ENCODE measurements at regions not wholly inside any gene's neighbourhood (a gene's known extent, or its start where the extent isn't known, plus 50 kb on each side); places are given as distances from the start of the nearest gene placed in this dataset.

DNA sequence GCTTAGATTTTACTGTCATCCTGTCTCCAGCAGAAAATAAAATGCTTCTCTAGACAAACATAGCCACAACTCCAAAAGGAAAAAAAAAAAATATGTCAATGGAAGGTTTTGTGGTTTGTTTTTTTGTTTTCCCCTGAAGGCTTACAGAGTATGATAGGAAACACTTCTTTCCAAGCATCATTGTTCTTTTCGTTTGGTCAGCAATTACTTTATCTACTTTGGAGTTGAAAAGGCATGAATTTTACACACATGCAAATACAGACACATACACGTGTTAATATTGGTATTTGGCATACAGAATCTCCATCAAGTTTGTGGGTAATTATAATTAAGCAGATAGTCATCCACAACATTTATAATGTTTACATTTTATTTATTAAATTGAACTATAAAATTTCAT, 496.9 kb upstream of the MBL2 start:
- intact Hi-C loops (cut with DNase I, micrococcal nuclease): no loop called here
- H3K9me3 ChIP-seq: no peaks in the 10 kb centered on the region
- ATAC-seq (no peak), DNase-seq (no peak)
- no peak for TF ChIP-seq CTCF (IDR thresholded peaks at IDR 0.05)
- no peaks in the 10 kb centered on the region for H3K36me3 ChIP-seq (ENCODE audit: low read depth)
- H3K4me1 ChIP-seq (ENCODE audit: low read depth): no peaks in the 10 kb centered on the region
- H3K4me3 ChIP-seq: no peak overlapping the region

GRCh38 chr10:53260213-53260612, 487.6 kb upstream of the MBL2 start:
- no peak for TF ChIP-seq CTCF (IDR thresholded peaks at IDR 0.05)
- no peaks in the 10 kb centered on the region for H3K36me3 ChIP-seq (ENCODE audit: low read depth)
- H3K9me3 ChIP-seq: no peaks in the 10 kb centered on the region
- intact Hi-C loops (cut with DNase I, micrococcal nuclease): no loop called here
- no peak overlapping the region for H3K4me3 ChIP-seq
- no peaks in the 10 kb centered on the region for H3K4me1 ChIP-seq (ENCODE audit: low read depth)
- ATAC-seq (no peak), DNase-seq (no peak)

DNA sequence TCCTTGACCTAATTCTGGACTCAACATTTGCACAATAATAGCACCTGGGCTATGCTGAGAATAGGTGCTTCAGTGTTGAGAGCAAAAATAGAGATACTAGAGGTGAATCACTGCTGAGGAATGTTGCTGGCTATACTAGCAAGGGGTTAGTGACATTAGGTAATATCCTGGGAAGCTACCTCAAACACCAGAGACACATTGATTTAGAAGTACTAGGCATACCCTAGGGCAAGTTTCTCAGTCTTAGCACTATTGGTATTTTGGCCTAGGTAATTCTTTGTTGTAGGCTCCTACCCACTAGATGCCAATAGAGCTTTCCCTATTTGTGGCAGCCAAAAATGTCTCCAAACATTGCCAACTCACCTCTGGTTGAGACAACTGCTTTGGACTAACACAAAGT, 484.0 kb upstream of the MBL2 start:
- no peak for DNase-seq
- H3K4me1 ChIP-seq (ENCODE audit: low read depth): no peaks in the 10 kb centered on the region
- ATAC-seq: no peak
- H3K9me3 ChIP-seq: no peaks in the 10 kb centered on the region
- no peak overlapping the region for H3K4me3 ChIP-seq
- H3K36me3 ChIP-seq (ENCODE audit: low read depth): no peaks in the 10 kb centered on the region
- intact Hi-C loops (cut with DNase I, micrococcal nuclease): no loop called here
- no peak for TF ChIP-seq CTCF (IDR thresholded peaks at IDR 0.05)

- H3K9me3 ChIP-seq: no peaks in the 10 kb centered on the region
- H3K36me3 ChIP-seq (ENCODE audit: low read depth): no peaks in the 10 kb centered on the region
- intact Hi-C loops (cut with DNase I, micrococcal nuclease): no loop called here
- H3K4me3 ChIP-seq: no peak overlapping the region
- ATAC-seq: no peak
- no peak for DNase-seq
- H3K4me1 ChIP-seq (ENCODE audit: low read depth): no peaks in the 10 kb centered on the region
- no peak for TF ChIP-seq CTCF (IDR thresholded peaks at IDR 0.05)
Observed at GRCh38 chr10:53255661-53256205, 483.1 kb upstream of the MBL2 start.

DNA sequence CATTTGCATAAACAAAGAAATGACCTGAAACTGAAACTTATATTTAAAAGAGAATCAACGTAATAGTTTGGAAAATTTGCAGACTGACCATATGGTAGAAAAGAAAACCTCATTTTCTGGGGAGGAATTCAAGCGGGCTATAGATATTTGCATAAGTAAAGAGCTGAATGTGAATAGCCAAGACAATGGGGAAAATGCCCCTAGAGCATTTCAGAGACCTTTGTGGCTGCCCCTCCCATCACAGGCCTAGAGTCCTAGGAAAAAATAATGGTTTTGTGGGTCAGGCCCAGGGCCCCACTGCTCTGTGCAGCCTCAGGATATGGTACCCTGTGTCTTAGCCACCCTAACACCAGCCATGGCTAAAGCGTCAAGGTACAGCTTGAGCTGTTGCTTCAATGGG, 480.6 kb upstream of the MBL2 start:
- DNase-seq: no peak
- Histone ChIP-seq H3K4me3 (no peak overlapping the region), H3K9me3 (no peaks in the 10 kb centered on the region), H3K36me3 (ENCODE audit: low read depth) (no peaks in the 10 kb centered on the region), H3K4me1 (ENCODE audit: low read depth) (no peaks in the 10 kb centered on the region)
- ATAC-seq: no peak
- no peak for TF ChIP-seq CTCF (IDR thresholded peaks at IDR 0.05)
- intact Hi-C loops (cut with DNase I, micrococcal nuclease): no loop called here

GRCh38 chr10:53239873-53240272, 467.3 kb upstream of the MBL2 start:
- Histone ChIP-seq H3K4me3 (no peak overlapping the region), H3K36me3 (ENCODE audit: low read depth) (no peaks in the 10 kb centered on the region), H3K4me1 (ENCODE audit: low read depth) (no peaks in the 10 kb centered on the region), H3K9me3 (no peaks in the 10 kb centered on the region)
- intact Hi-C loops (cut with DNase I, micrococcal nuclease): no loop called here
- DNase-seq (no peak), ATAC-seq (no peak)
- no peak for TF ChIP-seq CTCF (IDR thresholded peaks at IDR 0.05)

All from mucosa of descending colon (tissue), 3 donors.